ENCODE measurements at regions not wholly inside any gene's neighbourhood (a gene's known extent, or its start where the extent isn't known, plus 50 kb on each side); places are given as distances from the start of the nearest gene placed in this dataset.

- no peak for TF ChIP-seq CTCF (IDR thresholded peaks at IDR 0.05)
- no peak for TF ChIP-seq POLR2A (IDR thresholded peaks at IDR 0.05; ENCODE audit: low read depth)
- TF ChIP-seq POLR2AphosphoS5 (IDR thresholded peaks at IDR 0.05): no peak
- TF ChIP-seq EP300 (IDR thresholded peaks at IDR 0.05): no peak
These were observed 699.8 kb downstream of the PTPRU start for GRCh38 chr1:29936031-29936544.

Data from esophagus muscularis mucosa (tissue), 4 donors.